DMS153 treated with DMSO at 0.1 percent for 48 hours (cell line): ENCODE measurements at regions not wholly inside any gene's neighbourhood (a gene's known extent, or its start where the extent isn't known, plus 50 kb on each side); places are given as distances from the start of the nearest gene placed in this dataset.
"Not testable (repeated sequence)": the region's sequence is repeated elsewhere in the genome, so short reads cannot be mapped to it uniquely, and the experiment has no call there.

Experiments
- DNase-seq: peaks from one replicate; lab custom pipeline; 2025; ENCODE audit not compliant: unreplicated experiment; lab: John Stamatoyannopoulos, UW

DNA sequence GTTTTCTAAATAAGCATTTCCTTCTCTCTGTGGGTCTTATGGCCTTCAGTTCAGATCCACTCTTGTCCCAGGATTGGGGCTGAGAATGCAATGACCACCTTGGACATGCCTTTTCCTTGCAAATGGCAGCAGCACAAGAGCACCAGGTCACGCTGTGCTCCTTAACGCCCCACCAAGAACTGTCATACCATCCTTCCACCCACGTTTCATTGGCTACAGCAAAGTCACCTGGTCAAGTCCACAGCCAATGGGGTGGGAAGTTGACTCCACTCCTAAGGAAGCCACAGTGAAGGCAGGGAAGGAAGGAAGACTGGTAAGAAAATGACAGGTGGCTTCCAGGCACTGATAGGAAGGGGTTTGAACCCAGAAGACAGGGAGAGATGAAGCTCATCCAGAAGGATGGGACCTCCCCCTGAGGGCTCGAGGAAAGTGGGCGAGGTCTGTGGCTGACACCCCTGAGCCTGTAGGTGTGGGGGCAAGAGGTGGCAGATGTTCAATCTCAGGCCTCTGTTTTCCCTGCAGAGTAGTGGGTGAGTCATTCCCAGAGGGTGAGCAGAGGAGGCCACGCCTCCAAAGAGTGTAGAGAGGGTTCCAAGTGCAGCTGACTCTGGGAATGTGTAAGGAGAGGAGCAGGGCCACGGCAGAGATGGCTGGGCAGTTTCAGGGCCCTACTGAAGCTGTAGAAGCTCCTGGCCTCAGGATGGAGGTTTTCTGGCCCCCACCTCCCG lies 113.5 kb upstream of the VRK1 start:
- no peak for DNase-seq

DNA sequence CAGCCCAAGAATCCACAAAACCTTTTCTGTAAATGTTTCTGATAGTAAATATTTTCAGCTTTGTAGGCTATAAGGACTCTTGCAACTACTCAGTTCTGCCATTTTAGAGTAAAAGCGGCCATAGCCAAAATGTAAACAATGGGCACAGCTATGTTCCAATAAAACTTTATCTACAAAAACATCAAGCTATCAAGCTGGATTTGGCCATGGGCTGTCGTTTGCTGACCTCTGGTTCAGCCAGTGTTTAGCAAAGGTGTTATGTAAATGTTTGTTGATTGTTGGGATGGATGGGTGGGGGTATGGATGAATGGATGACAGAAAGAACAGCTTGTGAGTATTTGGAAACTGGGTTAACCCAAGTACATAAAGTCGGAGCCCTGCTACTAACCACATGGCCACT lies 111.1 kb upstream of the VRK1 start:
- DNase-seq = no peak

DNA sequence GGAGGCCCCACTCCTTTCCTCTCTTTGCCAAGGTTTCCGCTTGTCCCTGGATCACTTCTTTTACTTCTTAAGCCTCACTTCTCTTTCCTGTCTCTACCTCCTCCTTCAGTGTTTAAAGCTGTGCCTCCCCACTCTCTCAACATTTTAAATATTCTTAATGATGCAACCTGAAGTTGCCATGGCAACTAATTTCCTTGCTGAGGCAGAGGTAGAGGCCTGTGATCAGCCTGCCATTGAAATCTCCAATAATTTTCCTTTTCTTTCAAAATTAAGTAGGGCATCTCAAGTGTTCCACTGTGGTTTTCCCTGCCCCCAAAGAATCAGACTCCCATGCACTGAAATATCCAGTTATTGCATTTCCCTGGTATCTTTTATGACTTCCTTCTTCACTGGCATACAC lies 108.6 kb upstream of the VRK1 start:
- DNase-seq = no peak

DNA sequence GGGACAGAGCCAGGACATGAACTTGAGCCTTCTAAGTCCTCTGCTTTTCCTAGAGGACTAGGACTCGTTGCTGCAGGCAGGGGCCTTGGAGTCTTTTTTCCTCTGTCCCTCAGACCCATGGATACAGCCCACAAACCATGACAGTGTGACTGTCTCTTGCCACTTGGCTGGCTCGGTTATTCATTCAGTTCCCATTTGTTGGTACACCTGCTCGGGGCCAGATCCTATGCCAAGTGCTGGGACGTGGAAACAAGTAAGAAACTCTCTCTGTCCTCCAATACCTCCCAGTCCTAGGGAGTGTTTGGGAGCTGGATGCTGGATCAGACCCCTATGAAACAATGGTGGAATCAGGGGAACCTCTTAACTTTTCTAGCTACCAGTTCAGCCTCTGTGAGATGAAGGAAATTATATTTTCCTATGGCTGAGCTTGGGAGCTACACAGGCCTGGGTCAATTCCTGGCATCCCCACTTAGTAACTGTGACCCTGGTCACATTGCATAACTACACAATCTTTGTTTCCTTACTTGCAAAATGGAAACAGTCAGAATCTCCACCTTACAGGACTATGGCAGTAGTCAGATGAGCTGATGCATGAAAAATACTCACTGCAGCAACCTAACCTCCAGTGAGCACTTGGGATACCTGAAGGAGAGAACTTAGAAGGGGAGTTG lies 106.3 kb upstream of the VRK1 start:
- DNase-seq = no peak

DNA sequence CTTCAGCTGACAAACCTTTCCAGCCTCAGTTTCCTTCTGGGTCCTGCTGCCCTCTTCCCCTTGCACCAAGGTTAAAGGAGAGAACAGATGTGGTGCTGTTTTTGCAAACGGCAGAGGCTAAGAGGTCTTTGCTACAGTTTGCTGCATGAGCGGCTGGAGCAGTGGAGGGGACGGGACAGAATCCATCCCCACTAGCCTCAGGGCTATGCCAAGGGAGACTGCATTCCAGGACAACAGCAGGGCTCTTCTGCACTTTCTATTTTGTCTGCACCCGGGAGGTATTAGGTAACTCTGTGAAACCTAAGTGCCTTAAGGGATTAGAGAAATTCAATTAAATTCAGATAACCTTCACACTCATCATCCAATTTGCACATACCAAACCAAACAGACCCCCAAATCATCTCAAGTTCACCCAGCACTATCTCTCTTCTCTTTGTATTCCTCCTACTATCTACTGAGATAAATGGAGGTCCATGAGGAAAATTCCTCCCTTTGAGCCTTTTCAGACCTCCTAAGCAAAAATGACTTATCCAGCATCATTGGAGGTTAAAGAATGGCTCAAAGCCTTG lies 103.8 kb upstream of the VRK1 start:
- no peak for DNase-seq

DNA sequence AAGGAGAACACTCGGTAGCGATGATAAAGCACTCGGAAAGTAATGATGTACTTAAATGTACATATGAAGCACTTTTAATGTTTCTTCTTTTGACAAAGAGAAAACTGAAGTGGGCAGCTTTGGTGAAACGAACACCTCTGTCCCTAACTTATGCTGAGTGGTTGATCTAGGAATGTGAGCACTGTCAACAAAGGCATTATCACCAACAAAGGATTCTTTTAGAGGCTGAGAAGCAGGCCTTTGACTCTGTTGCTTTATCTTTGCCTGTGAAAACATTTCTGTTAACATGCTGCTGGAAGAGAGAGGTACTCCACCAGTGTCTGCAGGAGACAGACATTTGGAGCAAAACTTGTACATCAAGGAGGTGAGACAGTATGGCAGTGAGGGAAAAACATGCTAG lies 103.2 kb upstream of the VRK1 start:
- DNase-seq = no peak

DNA sequence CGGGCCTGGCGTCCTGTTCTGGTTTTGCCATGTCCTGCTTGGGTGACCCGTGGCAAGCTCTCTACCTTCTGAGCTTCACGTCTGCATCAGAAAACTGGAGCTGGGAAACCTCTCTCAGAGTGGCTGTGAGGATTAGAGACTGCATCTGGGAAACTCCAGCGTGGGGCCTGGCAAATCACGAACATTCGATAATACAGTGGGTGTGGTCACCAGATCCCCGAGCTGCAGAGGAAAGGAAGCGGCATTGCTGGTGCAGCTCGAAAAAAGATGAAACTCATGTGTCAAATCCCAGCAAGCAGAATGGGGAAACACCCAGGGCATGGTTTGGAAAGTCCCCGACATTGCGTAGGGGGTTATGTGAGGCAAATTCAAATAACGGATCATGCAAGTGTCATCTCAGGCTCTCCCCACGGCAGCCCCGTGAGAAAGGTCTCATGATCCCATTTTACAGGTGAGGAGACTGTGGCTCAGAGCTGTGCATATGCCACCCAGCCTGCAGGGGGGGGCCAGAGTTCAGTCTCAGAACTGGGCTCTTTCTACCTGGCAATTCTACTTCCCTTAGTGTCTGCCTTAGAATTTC lies 98.1 kb upstream of the VRK1 start:
- DNase-seq = no peak

DNA sequence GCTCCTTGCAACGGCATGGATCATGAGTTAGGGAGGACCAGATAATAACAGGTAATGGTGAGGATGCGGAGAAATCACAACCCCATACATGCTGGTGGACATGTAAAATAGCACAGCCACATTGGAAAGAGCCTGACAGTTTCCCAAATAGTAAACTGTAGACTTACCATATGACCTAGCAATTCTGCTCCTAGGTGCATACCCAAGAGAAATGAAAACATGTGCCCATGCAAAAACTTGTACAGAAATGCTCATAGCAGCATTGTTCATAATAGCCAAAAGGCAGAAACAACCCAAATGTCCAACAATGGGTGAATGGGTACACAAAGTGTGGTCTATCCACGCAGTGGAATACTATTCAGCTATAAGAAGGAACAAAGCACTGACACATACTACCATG lies 97.5 kb upstream of the VRK1 start:
- no peak for DNase-seq

DNA sequence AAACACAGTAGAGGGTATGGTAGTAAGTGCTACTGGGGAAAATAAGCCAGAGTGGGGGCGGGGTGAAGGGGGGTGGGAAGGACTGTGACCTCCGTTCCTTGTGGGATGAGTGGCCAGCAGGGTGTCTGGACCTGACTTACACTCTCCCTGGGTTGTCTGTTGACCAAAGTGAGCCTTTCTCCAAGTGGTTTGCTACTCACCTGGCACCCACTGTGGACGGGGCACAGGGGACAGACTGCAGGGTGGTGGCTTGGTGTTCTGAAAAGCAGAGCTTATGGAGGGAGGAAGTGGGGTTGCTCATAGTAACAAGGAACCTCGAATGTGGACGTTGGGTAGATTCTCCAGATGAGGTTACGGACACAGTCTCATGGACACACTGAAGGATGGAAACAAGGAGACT lies 94.4 kb upstream of the VRK1 start:
- no peak for DNase-seq

DNA sequence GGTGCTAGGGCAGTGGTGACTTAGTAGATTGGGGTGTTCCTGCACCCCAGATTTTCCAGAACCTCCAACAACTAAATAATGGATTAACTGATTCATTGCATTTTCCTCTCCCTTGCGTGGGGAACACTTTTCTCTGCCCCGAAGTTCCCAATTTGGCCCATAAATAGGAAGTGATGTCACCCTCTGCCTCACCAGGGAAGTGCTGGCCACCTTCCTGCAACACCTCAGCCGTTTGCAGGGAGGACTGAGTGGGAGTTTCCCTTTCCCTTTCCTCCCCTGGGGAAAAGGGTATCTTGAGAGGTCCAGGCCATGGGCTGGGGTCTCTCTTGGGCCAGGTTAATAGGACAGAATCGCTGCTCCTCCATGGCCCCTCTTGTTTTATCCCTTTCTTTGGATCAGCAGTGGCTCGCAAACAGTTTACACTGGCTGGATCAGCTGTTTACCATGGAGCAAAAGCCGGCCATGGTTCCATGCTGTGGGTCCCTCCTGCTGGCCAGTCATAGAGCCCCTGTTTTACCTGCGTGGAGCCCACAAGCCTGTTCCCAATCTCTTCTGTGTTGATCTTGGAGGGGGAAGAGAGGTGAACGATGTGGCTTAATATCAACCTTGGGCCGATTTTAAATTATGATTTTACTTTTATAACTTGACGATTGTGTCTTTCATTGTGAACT lies 91.6 kb upstream of the VRK1 start:
- DNase-seq = no peak

DNA sequence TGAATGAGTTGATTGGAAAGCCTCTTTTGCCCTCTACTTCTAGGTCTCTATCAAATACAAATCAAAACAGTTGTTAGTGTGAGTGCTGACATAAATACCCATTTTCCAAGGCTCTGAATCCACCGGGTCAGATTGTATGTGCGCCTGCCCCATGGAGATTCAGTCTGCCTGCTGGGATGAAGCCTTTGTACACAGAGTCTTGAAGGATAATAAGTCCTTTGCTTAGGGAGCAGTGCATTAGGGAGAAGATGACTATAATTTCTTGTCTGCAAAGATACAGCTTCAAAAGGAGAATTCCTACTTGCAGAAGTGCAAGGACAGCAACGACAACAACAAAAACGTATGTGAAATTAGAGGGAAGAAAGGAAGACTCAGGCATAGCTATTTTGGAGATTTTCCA lies 90.3 kb upstream of the VRK1 start:
- DNase-seq = no peak

DNA sequence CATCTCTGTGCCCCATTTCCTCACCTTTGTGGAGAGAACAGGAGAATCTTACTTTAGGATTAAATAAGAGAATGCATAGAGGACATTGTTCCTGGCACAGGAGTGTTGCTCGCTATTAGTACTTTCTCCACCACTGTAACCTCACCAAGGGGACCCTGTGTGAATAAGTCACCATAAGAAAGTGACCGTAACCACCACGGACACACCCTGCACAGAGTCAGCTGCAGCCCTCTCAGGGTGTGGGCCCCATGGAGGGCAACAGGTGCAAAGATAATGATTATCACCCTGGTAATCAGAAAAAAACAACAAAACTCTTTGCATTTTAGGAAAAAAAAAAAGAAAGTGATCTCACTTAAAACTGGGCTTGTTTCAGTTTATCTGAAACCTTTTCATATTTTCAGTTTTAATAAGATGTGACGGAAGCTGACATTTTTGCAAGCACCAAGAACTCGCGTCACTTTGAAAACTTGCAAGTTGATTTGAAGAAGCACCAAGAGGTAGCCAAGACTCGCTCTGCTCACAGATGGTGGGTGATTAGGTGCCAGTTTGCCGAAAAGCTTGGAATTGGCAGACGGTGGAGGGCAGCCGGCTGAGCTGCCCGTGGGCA lies 87.0 kb upstream of the VRK1 start:
- DNase-seq = no peak

DNA sequence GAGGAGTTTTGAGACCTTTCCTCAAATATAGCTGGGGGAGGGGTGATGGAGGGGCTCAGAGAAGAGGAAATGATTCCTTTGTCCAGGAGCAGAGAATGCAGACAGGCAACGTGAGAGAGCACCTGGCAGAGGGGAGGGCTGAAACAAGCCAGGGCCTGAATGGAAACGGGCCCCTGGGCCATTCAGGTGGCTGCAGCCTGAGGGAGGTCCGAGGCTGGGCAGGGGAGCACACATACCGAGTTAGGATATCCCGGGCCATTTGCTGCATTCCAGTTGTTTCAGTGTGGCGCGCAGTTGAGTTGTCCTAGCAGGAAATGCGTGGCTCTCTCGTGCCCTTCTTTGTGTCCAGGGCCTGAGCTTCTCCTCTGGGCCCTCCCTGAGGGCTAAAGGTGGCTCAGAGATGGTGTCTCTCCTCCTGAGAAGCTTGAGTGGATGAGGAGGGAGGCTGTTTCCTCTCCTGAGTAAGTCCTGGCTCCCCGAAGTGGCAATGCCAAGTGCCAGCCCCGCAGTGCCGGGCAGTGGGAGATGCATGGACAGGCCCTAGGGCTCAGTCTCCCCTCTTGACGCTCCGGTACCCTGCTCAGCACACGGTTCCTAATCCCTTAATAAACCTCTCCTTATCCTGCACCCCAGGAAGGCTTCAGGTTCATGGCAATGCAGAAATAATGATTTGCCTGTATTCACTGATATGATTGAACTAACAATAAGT lies 85.5 kb upstream of the VRK1 start:
- DNase-seq = no peak

DNA sequence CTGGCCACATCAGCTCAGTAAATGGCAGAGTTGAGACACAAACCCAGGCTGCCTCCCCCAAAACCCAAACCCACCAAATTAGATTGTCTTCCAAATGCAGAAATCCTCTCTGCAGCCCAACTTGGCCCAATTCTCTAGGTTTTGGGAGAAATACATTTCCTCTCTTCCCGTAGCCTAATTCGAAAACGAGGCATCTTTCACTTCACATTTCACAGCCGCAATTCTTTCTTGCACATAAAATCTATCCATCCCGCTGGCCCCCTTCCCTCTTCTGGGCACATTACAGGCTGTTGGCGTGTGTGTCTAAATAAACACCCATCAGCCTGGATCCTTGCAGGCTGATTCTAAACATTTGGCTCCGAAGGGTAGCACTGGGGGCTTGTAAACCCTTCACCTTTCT lies 83.8 kb upstream of the VRK1 start:
- no peak for DNase-seq

DNA sequence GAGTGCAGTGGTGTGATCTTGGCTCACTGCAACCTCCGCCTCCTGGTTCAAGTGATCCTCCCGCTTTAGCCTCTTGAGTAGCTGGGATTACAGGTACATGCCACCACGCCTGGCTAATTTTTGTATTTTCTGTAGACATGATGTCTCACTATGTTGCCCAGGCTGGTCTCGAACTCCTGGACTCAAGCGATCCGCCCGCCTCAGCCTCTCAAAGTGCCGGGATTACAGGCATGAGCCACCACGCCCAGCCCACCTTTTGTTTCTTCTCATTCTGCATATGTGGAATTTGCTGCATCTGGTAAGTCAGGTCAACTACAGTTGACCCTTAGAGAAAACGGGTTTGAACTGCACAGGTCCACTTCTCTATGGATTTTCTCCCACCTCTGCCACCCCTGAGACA lies 82.6 kb upstream of the VRK1 start:
- not testable (repeated sequence) for DNase-seq

DNA sequence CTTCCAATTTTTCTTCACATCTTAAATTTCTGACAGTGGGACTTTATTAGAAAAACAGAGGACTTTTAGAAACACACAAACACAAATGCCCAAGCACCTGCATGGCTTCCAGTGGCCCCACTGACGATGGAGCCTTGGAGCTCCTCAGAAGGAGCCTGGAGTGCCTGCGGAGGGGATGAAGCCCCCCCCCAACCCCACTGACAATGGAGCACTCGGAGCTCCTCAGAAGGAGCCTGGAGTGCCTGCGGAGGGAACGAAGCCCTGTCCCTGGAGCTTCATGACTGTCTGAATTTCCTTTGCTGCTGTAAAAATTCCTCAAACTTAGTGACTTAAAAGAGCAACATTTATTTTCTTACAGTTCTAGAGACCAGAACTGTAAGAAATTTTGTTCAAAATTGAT lies 80.1 kb upstream of the VRK1 start:
- DNase-seq = no peak

DNA sequence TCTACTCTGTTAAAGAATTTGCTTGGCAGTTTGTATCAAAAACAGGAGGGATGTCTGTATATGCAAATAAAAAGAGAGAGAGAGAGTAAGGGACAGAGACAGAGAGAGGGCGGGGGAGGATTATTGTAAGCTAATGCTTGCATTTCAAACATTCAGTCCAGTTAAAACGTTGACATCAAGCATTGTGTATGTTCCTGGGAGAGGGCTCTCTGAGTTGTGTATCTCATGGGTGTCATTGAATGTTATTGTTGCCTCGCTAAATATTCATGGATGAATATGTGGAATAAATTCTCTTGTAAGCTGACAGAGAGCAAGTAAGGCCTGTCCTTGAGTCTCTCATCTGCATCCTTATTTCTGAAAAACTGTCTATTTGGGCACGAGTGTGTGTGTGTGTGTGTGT lies 78.8 kb upstream of the VRK1 start:
- no peak for DNase-seq

DNA sequence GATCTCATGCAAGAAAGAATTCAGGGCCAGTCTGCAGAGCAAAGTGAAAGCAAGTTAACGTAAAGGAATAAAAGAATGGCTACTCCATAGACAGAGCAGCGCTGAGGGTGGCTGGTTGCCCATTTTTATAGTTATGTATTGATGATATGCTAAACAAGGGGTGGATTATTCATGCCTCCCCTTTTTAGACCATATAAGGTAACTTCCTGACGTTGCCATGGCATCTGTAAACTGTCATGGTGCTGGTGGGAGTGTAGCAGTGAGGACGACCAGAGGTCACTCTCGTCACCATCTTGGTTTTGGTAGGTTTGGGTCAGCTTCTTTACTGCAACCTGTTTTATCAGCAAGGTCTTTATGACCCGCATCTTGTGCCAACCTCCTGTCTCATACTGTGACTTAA lies 76.5 kb upstream of the VRK1 start:
- DNase-seq = not testable (repeated sequence)

DNA sequence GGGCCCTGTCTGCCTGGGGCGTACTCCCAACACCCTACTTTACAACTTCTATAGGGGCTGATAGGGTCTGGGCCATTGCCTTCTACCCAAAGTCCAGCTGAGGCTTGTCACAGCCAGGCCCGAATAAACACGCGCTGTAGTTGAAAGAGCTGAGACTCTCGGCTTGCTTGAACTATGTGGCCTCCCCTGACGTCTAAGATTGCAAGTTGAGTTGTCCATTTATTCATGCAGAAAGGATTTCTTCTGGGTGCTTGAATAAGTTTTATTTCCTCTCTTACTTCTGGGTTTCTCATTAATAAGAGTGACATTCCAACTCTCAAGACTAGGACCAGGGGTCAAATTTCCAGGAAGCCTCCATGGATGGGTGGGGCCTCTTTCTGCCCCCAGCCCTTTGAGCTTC lies 74.4 kb upstream of the VRK1 start:
- no peak for DNase-seq

DNA sequence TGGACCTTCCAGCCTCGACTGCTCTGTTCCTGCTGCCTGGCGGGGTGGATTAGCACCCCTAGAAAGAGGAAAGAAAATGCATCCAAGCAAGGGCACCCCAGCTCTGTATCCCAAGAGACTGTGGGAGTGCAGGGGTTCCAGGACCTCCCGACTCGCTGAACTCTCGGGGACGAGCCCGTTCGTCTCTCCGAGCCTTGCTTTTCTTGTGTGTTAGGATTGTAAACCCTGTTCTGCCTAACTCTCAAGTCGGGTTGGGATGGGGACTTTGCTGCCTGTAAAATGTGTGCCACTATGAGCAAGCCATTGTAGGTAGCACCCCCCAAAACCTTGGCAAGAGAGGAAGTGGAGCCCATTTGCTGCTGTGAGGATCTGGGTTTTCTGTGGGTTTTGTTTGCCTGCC lies 73.2 kb upstream of the VRK1 start:
- DNase-seq = no peak

DNA sequence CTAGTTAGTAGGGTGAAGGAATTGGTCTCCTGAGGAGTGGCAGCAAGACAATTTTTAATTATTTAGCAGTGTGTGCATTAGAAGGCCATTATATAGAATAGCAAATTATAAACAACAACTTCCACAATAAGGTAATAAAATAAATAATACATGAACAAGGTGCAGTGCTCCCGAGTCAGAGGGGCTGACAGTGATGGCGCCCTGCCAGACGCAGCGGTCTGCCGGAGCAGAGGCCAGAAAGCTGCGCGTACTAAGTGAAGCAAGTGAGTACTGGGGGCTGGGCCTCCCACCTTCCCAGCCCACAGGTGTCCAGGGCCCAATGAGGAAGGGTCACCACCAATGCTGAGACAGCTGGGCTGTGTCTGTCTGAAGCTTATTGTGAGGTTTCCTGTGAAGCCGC lies 72.0 kb upstream of the VRK1 start:
- DNase-seq = no peak
